ENCODE measurements at regions not wholly inside any gene's neighbourhood (a gene's known extent, or its start where the extent isn't known, plus 50 kb on each side); places are given as distances from the start of the nearest gene placed in this dataset.

DNA sequence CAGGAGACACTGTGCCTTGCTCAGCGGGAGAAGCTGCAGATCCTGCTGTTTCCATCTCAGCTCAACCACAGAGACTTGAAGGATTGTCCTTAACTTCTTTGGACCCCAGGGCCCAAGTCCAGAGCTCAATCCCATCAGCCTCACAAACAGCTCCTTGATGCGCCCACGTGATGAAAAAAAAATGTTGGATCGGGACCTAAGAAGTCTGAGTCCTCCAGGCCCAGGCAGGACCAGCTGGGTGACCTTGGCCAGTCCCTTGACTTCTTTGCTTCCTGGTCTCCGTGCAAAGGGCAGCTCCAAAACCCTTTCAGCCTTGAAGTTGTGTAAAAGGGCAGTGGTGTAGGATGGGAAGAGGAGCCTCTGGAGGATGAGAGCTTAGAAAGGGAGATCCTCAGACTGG lies 175.5 kb downstream of the ZFP36L2 start:
- DNase-seq, result no peak

GRCh38 chr2:43049836-43050801 lies 176.3 kb downstream of the ZFP36L2 start:
- peak in 1 of 2 experiments; percentile 9 for DNase-seq

DNA sequence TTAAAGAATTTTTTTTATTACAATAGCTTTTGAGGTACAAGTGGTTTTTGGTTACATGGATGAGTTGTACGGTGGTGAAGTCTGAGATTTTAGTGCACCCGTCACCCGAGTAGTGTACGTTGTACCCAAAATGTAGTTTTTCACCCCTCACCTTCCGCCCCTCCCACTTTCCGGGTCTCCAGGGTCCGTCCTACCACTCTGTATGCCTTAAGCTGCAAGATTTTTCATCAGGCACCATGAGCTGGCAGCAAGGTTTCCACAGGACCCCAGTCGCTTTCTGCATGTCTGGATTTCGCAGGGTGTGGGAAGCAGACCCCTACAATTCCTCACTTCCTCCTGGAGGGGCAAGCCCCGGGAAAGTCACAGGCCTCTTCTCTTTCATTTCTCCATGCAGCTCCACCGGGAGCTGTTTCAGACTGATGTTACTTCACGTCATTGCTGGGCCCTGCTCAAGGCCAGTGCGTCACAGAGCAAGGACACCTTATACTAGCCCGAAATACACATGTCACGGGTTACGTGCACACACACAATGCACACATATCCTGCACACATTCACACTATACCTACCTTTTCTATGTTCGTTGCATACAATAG lies 179.1 kb downstream of the ZFP36L2 start:
- DNase-seq, result no peak

GRCh38 chr2:43045866-43046265 lies 180.5 kb downstream of the ZFP36L2 start:
- no peak for DNase-seq

- DNase-seq, result no peak
Measured at GRCh38 chr2:43044093-43044681, 182.2 kb downstream of the ZFP36L2 start.

DNA sequence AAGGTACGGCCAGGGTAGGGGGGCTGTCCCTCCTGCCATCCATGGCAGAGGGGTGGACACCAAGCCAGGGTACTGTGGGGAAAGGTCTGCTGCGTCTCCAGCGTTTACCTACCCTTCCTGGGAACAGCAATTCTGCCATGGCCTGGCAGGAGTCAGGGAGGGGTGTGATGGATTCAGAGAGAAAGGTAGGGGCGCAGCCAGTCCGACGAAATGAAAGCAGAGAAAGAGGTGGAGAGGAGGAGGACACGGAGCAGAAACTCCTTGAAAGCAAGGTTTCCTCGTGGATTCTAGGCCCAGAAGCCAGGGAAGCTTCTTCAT lies 182.9 kb downstream of the ZFP36L2 start:
- DNase-seq, result no peak

GRCh38 chr2:43041661-43042360 lies 184.6 kb downstream of the ZFP36L2 start:
- no peak for DNase-seq

GRCh38 chr2:43041173-43041591 lies 185.2 kb downstream of the ZFP36L2 start:
- DNase-seq, result no peak

- DNase-seq, result no peak
Measured at GRCh38 chr2:43040084-43040854, 186.1 kb downstream of the ZFP36L2 start.

DNA sequence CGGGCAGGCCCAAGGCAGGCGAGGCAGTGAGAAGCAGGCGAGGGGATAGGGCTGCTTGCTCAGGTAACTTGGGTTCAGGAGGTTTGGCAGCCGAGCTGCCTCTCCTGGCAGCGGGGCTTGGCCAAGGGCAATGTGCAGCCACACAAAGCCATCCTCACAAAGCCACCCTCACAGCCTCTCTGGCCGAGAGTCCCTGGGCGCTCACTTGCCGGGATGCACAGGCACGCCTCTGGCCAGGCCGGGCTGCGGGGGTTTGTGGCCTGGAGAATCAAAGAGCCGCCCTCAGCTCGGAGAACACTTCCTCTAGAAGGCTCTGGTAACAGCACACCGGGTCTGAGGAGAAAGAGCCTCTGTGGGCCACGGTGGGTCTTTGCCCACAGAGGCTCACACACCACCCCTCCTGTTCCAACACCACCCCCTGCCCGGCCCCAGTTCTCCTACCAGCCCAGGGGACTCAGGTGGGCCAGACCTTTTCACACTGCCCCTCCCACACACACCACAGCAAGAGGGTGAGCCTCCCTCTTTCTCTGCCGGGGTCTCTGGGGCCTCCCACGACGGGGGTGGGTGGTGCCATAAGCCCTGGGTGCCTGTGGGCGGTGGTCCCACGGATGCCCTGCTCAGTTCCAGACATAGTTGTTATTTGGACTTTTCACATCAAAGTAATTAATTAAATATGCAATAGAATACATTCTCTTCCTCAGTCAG lies 186.9 kb downstream of the ZFP36L2 start:
- no peak for DNase-seq

DNA sequence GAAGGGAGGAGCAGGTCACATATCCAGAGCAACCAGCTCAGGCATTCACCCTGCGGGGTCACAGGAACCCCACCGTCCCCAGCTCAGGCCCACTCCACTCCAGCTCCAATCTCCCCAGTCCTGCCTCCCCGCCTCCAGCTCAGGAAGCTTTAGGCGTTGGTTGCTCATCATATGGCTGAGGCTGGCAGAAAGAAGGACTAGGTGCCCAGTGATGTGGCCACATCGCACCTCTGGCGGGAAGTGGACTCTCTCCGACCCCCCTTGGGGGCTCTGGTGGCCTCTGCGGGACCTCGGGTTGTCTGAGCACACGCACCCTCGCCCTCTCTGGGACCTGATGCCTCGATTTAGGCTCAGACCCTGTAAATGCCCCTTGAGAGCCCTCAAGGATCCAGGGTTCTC lies 187.7 kb downstream of the ZFP36L2 start:
- DNase-seq, result no peak

GRCh38 chr2:43038034-43038695 lies 188.2 kb downstream of the ZFP36L2 start:
- DNase-seq, result no peak

DNA sequence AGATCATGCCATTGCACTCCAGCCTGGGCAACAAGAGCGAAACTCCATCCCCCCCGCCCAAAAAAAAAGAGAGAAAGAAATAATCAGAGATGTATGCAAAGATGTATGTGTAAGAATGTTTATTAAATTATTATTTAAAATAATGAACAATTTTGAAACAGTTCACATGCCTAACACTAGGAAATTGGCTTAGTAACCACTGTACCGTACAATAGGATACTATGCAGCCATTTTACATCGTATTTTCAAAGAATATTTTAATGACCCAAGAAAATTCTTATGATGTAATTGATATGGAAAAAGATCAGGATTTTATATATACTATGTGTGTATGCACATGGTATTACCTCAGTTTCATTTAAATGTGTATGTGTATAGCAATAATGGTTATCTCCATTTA lies 190.5 kb downstream of the ZFP36L2 start:
- DNase-seq, result no peak

GRCh38 chr2:43034921-43035320 lies 191.5 kb downstream of the ZFP36L2 start:
- DNase-seq, result no peak

- DNase-seq, result no peak
Measured at GRCh38 chr2:43034242-43034619, 192.2 kb downstream of the ZFP36L2 start.

DNA sequence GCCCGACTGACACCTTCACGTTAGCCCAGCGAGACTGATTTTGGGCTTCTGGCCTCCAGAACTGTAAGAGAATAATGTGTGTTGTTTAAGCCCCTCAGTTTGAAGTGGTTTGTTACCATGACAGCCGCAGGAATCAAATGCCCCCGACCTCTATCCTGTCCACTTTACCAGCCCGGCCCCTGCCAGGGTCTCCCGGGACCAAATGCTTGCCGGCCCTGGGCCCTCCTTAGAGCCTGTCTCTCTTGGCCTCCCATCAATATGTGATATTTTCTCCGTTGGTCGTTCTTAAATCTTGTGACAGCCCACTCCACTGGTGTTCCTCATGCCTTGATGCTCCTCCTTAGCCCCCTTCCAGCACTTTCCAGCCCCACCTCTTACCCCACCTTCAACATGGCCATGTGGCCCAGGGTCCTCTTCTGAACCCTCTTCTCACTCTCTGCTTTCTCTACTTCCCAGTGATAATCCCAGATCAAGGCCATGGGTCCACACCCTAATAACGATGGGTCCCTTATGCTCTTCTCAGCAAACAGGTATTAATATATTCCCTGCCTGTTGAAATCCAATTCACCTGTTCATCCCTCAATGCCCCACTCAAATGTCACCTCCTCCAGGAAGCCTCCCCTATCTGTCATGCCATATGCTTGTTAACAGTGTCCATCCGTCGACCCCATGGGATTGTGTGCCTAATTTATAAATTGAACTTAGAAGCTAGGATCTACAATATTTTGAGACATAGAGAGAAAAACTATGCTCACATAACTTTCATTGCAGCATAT lies 192.8 kb downstream of the ZFP36L2 start:
- no peak for DNase-seq

DNA sequence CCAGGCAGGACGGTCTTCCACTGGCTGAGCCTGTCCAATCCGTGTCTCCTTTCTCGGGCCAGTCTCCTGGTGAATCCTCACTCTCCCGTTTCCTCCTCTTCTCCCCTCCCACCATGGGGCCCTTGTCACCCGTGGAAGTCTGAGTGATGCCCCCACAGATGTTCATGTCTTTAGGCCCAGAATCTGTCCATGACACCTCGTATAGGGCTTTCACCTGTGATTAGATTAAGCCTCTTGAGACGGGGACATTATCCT lies 193.5 kb downstream of the ZFP36L2 start:
- no peak for DNase-seq

- no peak for DNase-seq
Measured at GRCh38 chr2:43032213-43033015, 194.0 kb downstream of the ZFP36L2 start.

DNA sequence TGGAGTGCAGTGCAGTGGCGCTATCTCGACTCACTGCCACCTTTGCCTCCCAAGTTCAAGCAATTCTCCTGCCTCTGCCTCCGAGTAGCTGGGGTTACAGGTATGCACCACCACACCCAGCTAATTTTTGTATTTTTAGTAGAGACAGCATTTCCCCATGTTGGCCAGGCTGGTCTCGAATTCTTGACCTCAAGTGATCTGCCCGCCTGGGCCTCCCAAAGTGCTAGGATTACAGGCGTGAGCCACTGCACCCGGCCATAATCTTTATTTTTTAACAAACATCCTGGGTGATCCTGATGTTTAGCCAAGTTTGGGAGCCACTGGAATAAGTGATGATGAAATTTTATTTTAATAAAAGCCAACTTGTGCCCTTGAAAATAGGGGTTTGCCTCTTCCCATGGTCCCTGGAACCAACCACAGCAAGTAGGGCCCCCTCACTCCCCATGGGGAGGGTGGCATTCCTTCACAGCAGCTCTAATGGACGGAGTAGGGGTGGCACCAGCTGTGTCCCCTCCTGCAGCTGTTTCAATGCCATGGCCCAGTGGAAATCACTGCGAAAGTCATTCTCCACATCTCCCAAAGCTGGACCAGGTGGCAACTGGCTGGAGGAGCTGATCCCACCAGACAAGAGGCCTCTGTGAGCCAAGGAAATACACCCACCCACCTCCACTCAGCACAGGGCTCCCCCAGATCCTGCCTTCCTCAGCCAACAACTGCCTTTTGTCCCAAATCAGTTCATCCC lies 194.8 kb downstream of the ZFP36L2 start:
- no peak for DNase-seq
